Effector memory CD4-positive, alpha-beta T cell (primary cell): ENCODE measurements at regions not wholly inside any gene's neighbourhood (a gene's known extent, or its start where the extent isn't known, plus 50 kb on each side); places are given as distances from the start of the nearest gene placed in this dataset.
"Not testable (repeated sequence)": the region's sequence is repeated elsewhere in the genome, so short reads cannot be mapped to it uniquely, and the experiment has no call there.

Experiments used
- DNase-seq, 3 donors: peaks; one replicate each; pipeline ENCODE4 v3.0.0-alpha.2; 2020
- H3K27ac ChIP-seq: 2 replicates; pipeline ENCODE4 v1.7.0; 2013; ENCODE audit warnings: mild to moderate bottlenecking, low read length, moderate library complexity; ENCODE audit not compliant: insufficient read depth, poor library complexity, severe bottlenecking
- H3K27me3 ChIP-seq: replicated peaks from 2 replicates; pipeline ENCODE4 v1.7.0; 2013; ENCODE audit warnings: mild to moderate bottlenecking, low read length; ENCODE audit not compliant: insufficient read depth, control insufficient read depth, poor library complexity, severe bottlenecking
- H3K36me3 ChIP-seq: 2 replicates; pipeline ENCODE4 v1.7.0; 2013; ENCODE audit warnings: mild to moderate bottlenecking, low read length, moderate library complexity; ENCODE audit not compliant: control insufficient read depth, insufficient read depth
- H3K4me1 ChIP-seq: 2 replicates; pipeline ENCODE4 v1.7.0; 2013; ENCODE audit warnings: low read length, mild to moderate bottlenecking; ENCODE audit not compliant: control insufficient read depth, insufficient read depth, poor library complexity, severe bottlenecking
- H3K4me3 ChIP-seq: 2 replicates; pipeline ENCODE4 v1.7.0; 2013; ENCODE audit warnings: low read length, low read depth, mild to moderate bottlenecking; ENCODE audit not compliant: insufficient read depth, poor library complexity, severe bottlenecking
- H3K9me3 ChIP-seq: 2 replicates; pipeline ENCODE4 v1.7.0; 2013; ENCODE audit warnings: mild to moderate bottlenecking, low read length, moderate library complexity; ENCODE audit not compliant: control insufficient read depth

DNA sequence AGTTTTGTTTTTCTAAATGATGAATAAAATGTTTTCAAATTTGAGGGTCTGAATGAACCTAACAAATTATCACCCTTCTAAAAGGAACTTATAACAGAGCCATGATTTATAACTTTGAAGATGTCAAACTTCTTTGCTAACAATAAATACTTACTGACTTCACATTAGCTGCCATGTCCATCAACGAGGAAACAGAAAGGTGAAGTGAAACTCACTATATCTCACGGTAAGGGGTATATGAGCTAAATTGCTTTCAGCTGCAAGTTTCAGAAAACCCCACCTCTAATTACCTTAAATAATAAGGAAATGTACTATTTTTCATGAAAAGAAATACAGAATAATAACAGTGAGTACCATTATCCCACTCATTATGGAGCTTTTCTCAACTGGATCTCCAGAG lies 350.8 kb upstream of the NT5C1B start:
- H3K4me3 ChIP-seq: no peak overlapping the region
- no peak overlapping the region for H3K27ac ChIP-seq
- no peak for DNase-seq
- no peaks in the 10 kb centered on the region for H3K36me3 ChIP-seq
- no peaks in the 10 kb centered on the region for H3K4me1 ChIP-seq
- H3K9me3 ChIP-seq: no peaks in the 10 kb centered on the region
- no peaks in the 10 kb centered on the region for H3K27me3 ChIP-seq

DNA sequence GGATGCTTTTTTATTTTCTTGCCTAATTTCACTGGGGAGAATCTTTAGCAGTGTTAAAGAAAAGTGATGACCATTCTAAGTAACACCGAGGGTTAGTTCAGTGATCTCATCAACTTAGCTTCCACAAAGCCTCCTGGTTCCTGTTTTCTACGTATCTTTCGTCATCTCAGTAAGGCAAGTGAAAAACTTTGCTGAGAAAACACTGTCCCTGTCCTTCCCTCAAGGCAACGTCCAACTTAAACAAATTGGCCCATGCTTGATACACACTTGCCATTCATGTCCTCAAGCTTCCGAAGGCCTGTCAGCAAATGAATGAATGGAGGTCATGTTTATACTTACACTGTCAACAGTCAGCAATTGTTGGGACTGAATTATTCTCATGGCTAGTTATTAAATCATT lies 350.4 kb upstream of the NT5C1B start:
- not testable (repeated sequence) for H3K27me3 ChIP-seq, H3K4me3 ChIP-seq, H3K27ac ChIP-seq, H3K9me3 ChIP-seq, H3K4me1 ChIP-seq, H3K36me3 ChIP-seq, DNase-seq

DNA sequence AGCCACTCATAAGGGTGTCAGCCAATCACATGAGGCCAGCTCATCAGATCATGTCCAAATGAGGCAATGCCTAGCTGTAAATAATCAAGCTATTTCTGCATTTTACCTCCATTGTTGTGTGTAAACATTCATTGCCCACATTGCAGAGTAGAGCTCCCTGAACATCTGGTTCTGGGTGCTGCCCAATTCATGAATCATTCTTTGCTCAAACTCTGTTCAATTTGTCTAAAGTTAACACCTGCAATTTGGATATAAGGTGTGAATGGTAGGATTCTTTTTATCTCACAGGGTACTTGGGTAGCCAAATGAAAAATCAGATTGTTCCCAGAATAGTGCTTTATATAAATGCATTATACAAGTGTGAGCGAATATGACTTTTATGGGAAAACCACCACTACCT lies 345.5 kb upstream of the NT5C1B start:
- no peaks in the 10 kb centered on the region for H3K9me3 ChIP-seq
- no peak overlapping the region for H3K4me3 ChIP-seq
- H3K27me3 ChIP-seq: no peaks in the 10 kb centered on the region
- H3K4me1 ChIP-seq: no peaks in the 10 kb centered on the region
- no peaks in the 10 kb centered on the region for H3K36me3 ChIP-seq
- H3K27ac ChIP-seq: no peak overlapping the region
- no peak for DNase-seq

GRCh38 chr2:18932853-18933252 lies 343.5 kb upstream of the NT5C1B start:
- no peaks in the 10 kb centered on the region for H3K9me3 ChIP-seq
- no peaks in the 10 kb centered on the region for H3K36me3 ChIP-seq
- H3K4me1 ChIP-seq: no peaks in the 10 kb centered on the region
- no peak for DNase-seq
- no peaks in the 10 kb centered on the region for H3K27me3 ChIP-seq
- H3K27ac ChIP-seq: no peak overlapping the region
- no peak overlapping the region for H3K4me3 ChIP-seq

DNA sequence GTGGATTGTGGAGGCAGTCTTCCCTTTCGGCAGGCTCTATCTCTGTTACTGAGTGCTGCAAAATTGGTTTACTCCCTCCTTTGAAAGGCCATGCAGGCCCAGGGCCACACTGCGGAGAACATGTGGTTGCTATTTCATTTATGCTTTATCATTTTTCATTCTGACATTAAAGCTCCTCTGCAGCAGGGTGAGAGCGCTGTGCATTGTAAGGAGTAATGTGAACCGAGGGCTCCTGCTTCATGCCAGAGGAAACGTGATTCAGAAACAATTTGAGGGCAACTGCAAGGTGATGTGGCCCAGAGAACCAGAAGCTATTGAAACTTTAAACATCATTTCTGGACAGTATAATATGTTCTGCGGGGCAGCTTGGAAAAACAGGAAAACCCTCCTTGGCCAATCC lies 341.6 kb upstream of the NT5C1B start:
- Histone ChIP-seq H3K9me3 (no peaks in the 10 kb centered on the region), H3K27me3 (no peaks in the 10 kb centered on the region), H3K4me1 (no peaks in the 10 kb centered on the region), H3K27ac (no peak overlapping the region), H3K4me3 (no peak overlapping the region), H3K36me3 (no peaks in the 10 kb centered on the region)
- DNase-seq: no peak

GRCh38 chr2:18927525-18928232 lies 338.3 kb upstream of the NT5C1B start:
- no peak overlapping the region for H3K4me3 ChIP-seq

GRCh38 chr2:18926631-18927524 lies 337.5 kb upstream of the NT5C1B start:
- Histone ChIP-seq H3K4me3 (no peak overlapping the region), H3K27ac (no peak overlapping the region), H3K9me3 (no peaks in the 10 kb centered on the region), H3K27me3 (no peaks in the 10 kb centered on the region), H3K4me1 (no peaks in the 10 kb centered on the region), H3K36me3 (no peaks in the 10 kb centered on the region)
- no peak for DNase-seq

More at GRCh38 chr2:18927525-18928232, 338.3 kb upstream of the NT5C1B start:
- Histone ChIP-seq H3K9me3 (no peaks in the 10 kb centered on the region), H3K27ac (no peak overlapping the region), H3K4me1 (no peaks in the 10 kb centered on the region), H3K36me3 (no peaks in the 10 kb centered on the region), H3K27me3 (no peaks in the 10 kb centered on the region)
- DNase-seq: no peak

GRCh38 chr2:18925296-18925695 lies 335.9 kb upstream of the NT5C1B start:
- DNase-seq: no peak
- H3K4me1 ChIP-seq: no peaks in the 10 kb centered on the region
- H3K4me3 ChIP-seq: no peak overlapping the region
- H3K36me3 ChIP-seq: no peaks in the 10 kb centered on the region
- no peaks in the 10 kb centered on the region for H3K27me3 ChIP-seq
- no peaks in the 10 kb centered on the region for H3K9me3 ChIP-seq
- no peak overlapping the region for H3K27ac ChIP-seq

DNA sequence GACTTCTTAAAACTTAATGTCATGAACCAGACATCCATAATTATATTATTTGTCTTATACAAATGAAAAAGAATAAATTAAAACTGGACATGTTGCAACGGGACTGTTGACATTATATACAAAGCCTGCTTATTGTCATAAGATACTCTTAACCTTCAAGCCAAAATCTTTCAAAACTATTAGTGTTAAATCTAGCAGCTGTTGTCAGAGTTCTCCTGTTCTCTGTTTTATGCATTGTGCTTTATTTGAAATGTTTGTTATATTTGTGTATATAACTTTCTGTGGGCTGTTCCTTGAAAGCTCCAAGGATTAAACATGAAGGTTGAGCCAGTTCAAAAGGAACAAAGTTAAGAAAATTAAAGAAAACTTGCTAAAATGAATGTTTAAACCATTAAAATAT lies 335.5 kb upstream of the NT5C1B start:
- H3K4me3 ChIP-seq: no peak overlapping the region

DNA sequence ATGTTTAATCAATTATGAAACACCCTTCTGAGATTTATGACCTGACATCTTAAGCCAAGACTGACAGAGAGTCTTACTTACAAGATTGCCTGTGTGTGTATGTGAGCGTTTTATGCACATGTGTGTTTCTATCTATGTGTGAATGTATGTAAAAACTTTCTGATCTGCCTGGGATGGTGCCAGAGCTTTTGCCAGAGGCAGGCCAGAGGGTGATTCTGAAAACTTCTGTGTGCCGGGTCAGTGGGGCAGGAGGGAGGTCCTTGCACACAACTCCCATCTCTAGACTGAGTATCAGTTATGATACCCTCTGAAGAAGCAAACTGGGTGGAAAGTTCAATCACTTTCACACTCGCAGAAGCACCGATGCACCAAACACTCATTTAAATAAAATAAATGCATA lies 335.0 kb upstream of the NT5C1B start:
- no peaks in the 10 kb centered on the region for H3K4me1 ChIP-seq

More for the DNA sequence above, 335.5 kb upstream of the NT5C1B start:
- Histone ChIP-seq H3K27me3 (no peaks in the 10 kb centered on the region), H3K4me1 (no peaks in the 10 kb centered on the region), H3K36me3 (no peaks in the 10 kb centered on the region), H3K27ac (no peak overlapping the region), H3K9me3 (no peaks in the 10 kb centered on the region)
- no peak for DNase-seq

More for the DNA sequence above, 335.0 kb upstream of the NT5C1B start:
- no peak for DNase-seq
- Histone ChIP-seq H3K9me3 (no peaks in the 10 kb centered on the region), H3K27me3 (no peaks in the 10 kb centered on the region), H3K36me3 (no peaks in the 10 kb centered on the region), H3K27ac (no peak overlapping the region), H3K4me3 (no peak overlapping the region)
